Dedifferentiated amniotic fluid mesenchymal stem cell (primary cell): ENCODE measurements at regions not wholly inside any gene's neighbourhood (a gene's known extent, or its start where the extent isn't known, plus 50 kb on each side); places are given as distances from the start of the nearest gene placed in this dataset.
"Not testable (repeated sequence)": the region's sequence is repeated elsewhere in the genome, so short reads cannot be mapped to it uniquely, and the experiment has no call there.

Experiments used
- DNase-seq: peaks from one replicate; pipeline ENCODE4 v3.0.0-alpha.2; 2016; ENCODE audit errors: extremely low spot score

DNA sequence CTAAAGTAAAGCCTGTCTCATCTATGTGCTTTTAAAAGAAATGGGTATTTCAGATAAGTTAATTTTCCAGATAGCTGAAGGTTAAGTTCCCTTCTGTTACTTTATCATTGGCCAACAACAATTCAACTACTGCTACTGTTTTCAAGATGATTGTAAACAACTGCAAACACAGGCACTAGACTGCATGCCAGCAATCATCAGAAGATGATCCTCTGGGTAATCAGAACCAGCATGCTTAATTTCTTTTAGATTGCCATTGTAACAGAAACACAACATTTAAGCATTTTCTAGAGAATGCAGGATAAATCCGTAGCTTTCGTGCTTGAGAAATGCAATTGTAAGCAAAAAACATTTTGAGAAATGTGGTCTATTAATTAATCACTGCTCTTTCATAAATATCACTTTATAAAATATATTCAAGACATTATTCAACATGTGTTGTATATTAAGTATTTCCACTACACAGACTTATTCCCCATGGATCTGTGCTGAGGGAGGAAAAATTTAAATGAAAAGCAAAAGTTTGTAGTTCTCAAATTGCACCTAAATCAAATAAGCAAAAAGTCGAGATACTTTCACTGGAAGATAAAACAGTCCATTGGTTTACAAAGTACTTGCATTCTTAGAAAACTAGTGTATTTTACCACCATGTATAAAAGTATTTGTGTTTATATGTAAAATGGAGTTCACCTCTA, 133.7 kb downstream of the ATL2 start:
- DNase-seq = no peak

DNA sequence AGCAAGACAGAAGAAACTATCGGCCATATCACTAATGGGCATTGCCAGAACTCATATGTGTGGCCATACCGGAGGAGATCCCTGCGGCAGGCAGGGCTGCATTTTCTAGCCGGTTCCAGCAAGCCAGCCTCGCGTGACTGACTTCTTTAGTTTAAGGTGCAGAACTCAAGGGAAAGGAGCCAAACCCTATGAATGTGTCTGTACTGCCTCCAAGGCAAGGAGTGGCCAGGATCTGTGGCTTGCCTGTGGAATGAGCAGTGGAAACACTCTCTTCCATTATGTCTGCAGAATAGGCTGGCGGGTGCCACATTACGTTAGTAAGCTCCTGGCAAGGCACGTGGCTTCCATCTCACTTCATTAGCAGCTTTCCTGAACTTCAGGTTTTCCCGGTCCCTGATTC, 137.6 kb downstream of the ATL2 start:
- no peak for DNase-seq

DNA sequence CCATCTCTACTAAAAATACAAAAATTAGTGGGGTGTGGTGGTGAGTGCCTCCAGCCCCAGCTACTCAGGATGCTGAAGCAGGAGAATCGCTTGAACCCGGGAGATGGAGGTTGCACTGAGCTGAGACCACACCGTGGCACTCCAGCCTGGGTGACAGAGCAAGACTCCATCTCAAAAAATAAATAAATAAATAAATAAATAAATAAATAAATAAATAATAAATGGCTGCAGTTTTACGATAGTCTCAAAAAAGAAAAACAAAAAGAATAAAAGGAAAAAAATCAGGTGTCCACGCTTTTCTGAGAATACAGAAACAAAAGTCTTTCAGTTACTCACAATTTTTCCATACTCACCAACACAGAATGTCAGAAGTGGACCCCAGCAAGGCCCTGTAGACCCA, 138.4 kb downstream of the ATL2 start:
- not testable (repeated sequence) for DNase-seq

DNA sequence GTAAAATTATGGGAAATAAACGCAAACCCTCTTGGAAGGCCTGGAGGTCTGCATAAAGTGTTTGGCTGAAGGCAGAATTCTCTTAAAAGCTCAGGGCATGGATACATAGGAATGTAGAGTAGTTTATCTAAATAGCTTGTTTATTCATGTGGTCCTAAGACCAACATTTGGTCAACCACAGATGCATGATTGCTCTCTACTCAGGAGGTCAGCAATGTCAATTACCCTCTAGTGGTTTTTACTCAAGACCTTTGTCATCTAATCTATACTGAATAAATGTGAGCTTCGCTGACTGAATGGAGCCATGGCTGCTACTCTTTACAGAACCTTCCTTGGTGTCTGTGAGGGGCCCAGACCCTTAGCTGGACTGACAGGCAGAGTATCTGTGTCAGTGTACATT, 139.8 kb downstream of the ATL2 start:
- no peak for DNase-seq

DNA sequence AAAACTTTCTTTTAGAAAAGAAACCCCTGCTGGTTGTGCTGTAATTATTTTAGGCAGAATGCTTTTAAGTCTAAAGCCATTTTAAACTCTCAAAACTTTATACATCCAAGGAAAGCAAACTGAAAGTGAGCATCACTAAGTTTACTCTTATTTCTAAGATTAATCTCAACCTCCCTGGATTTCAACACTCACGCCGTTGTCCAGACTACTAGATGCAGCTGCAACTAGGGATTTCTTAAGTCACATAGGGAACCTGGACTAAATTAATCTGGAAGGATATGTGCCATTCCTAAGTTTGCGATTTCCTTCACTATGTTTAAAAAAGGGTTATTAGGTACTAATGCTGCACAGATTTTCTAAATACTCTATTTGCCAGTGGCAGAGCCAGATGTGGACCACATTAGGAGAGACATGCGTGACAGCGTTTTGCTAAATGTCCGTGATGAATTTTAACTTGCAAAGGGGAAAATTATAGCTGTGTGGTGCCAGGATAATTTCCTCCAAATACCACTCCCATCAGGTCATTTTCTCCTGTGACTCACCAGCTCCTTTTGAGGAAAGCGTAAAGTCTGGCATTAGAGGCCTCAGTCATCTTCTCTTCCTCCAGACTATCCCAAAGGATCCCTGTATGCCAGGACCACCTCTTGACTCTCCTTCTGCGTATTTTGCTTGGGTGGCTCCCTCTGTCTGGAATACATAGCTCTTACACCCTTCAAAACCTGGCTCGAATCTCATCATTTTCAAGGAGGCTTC, 143.7 kb downstream of the ATL2 start:
- DNase-seq = peak; percentile 79

DNA sequence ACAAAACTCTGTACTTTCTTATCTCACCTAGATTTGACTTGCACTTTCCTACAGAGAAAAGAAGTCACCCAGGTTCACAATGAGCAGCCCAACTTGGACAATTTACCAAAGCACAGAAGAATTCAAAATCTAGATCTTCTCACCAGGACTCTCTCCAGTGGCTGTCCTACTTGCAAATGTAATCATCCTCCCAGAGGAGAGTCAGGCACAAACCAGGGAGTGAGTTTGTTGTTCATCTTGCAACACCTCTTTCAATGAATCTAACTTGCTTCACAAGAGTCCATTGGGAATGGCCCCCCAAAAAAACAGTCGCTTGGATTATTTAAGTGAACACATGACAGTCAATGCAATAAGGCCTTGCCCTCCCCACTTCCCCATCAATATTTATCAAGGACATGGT, 144.6 kb downstream of the ATL2 start:
- no peak for DNase-seq

DNA sequence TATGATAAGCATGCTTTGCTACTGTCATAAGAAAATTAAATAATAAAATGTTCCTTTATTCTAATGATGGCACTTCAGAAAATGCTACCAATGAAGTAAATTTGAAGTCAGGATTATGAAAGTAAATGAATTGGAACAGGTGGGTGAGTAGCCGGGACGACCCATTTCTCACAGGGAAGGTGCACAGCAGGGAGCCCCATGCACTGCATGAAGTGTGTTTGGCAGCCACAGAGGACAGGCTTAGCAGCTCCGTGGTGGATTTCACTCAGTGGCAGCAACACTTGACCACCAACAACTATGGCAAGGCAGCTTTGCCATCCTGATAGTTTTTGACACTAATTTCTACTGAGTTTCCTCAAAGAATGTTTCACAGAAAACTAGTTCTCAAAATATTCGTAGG, 146.3 kb downstream of the ATL2 start:
- DNase-seq = no peak

DNA sequence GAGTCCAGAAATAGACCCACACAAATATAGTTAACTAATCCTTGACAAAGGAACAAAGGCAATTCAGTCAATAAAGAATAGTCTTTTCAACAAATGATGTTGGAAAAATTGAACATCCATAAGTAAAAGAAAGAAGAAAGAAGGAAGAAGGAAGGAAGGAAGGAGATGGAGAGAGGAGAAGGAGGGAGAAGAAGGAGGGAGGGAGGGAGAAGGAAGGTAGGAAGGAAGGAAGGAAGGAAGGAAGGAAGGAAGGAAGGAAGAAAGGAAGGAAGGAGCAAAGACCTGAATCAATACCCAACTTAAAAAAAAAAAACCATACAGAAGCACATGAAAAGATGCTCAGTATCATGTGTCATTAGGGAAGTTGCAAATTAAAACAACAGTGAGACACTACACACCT, 148.3 kb downstream of the ATL2 start:
- DNase-seq = no peak

DNA sequence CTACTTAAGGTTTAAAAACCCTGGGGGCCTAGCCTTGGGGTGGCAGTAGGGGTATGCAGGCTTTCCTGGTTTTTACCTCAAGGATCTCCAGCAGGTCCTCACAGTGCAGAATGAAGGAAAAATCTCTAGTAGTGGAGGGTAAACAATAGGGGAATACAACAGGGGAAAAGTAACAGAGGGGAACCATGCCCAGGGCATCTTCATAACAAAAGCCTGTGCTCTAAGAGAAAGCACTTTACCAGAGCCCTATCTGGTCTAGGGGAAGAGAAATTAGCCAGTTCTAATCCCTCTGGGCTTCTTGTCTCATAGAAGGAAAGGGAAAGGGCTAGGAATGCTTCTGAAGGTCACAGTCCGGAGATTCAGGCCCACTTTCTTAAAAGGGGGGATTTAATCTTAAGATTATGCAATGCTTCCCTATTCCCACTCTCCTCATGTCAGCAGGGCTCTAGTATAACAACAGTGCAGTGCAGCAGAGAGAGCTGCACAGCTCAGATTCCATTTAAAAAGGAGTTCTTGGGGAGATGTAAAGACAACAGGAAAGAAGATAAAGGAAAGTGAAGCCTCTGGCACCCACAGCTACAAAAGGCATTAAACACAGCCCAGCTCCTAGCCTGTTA, 149.0 kb upstream of the CYP1B1 start:
- no peak for DNase-seq

DNA sequence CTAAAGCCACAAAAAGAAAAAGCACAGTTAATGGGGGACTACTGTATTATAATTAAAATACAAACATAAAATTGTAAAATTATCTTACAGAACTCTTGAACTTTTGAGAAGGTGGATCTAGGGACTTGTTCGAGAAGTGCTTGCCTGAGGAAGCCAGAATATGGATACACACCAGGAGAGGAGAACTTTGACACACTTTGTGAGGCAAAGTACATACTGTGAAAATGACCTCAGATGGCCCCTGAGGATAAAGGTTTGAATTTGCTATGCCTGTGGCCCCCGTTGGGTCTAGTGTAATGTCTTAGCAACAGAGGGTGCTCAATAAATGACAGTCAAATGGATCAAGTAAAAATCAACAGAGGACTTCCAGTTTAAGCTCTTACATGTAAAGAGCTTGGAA, 148.2 kb upstream of the CYP1B1 start:
- no peak for DNase-seq

DNA sequence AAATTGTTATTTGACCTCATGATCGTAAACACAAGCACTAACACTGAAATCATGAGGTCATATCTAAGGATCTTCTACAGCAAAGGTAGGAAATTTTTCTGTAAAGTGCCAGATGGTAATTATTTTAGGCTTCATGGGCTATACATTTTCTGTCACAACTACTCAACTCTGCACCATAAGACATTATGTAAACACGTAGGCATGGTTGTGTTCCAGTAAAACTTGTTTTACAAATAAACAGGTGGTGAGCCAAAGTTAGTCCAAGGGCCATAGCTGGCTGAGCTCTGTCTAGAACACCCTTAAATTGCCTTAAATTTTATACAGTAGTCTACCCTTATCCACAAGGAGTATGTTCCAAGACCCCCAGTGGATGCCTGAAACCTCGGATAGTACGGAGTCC, 147.3 kb upstream of the CYP1B1 start:
- no peak for DNase-seq

DNA sequence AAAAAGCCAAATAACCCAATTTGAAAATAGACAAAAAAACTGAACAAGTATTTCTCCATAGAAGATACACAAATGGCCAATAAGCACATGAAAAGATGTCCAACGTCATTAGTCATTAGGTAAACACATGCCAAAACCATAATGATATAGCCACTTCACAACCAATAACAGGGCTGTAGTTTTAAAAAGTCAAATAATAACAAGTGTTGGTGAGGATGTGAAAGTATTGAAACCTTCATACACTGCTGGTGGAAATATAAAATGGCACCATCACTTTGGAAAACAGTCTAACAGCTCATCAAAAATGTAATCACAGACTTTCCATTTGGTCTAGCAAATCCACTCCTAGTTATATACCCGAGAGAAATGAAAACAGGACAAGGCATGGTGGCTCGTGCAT, 144.2 kb upstream of the CYP1B1 start:
- DNase-seq = no peak

DNA sequence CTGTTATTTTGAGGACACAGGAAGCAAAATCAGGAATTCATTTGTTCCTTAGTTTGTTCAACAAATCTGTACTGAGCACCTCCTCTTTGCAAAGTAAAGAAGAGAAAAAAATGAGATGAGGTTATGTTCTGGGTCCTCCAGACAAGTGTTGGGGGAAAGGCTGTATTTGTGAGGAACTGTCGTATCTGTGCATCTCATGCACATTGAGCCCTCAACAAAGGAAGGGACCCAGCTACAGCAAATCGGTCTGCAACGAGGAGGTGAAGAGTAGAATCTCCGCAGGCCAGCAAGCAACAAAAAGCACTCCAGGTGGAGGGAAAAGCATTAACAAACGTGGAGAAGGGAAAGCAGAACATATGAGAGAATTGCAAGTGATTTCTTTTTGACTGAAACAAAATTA, 143.0 kb upstream of the CYP1B1 start:
- DNase-seq = no peak

DNA sequence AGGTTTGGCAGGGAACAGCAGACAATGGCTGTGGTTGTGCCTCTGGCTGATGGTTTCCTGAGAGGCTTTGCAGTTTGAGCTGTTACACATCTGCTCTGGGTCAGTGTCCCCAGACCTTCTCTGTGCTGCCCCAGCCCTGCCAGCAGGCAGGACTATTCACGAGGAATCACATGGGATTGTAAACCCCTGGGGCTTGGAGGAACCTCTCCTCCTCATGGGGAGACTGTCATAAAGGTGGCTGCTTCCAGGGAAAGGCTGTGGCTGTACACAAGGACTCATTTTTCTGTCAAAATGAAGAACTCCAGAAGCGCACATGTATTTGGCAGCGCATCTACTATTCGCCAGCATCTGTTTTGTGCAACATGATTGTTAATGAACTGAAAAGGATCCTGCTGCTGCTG, 142.6 kb upstream of the CYP1B1 start:
- DNase-seq = no peak

DNA sequence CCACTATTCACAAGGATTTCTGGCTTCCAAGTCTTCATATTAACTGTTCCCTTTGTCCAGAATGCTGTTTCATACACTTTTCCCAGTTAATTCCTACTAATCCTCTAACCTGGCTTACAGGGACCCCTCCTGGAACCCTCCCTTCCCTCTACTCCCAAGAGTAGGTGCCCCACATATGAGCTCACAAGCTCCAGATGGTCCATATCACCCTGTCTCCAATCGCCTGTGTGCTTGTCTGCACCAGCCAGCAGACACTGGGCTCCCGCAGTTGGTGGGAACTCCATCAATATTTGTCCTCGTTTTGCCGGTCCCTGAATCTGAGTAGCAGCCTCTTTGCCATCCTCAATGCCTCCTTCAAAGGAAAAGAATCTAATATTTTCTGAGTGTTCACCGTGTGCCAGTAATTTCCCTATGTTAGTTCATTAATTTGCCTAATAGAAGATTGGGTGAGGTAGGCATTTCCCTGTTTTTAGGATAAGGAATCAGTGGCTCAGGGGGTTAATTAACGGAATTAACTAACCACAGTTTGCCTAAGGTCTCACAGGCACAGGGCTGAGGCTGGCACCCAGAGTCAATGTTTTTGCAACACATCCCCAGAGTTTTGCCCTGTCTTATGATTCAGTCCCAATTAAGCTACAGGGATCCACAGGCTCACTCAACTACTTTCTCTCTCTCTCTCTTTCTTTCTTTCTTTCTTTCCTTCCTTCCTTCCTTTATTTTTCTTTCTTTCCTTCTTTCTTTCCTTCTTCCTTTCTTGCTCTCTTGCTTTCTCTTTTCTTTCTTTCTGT, 141.6 kb upstream of the CYP1B1 start:
- DNase-seq = no peak

DNA sequence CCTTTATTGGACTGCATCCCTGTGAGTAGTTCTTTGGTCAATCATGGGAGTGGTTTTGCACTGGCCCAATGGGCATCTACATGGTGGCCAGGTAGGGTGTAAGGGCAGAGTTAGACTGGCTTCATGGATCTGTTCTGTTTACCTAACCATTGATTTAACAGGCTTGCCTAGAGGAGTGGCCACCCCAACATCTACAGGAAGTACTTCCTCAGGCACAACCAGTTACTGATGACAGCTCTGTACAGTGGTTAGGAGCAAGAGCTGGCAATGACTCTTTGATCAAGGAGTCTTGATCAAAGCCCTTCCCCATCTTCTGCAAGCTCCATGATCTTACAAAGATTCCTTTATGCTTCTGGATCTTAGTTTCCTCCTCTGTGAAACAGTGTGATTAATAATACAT, 140.9 kb upstream of the CYP1B1 start:
- no peak for DNase-seq

DNA sequence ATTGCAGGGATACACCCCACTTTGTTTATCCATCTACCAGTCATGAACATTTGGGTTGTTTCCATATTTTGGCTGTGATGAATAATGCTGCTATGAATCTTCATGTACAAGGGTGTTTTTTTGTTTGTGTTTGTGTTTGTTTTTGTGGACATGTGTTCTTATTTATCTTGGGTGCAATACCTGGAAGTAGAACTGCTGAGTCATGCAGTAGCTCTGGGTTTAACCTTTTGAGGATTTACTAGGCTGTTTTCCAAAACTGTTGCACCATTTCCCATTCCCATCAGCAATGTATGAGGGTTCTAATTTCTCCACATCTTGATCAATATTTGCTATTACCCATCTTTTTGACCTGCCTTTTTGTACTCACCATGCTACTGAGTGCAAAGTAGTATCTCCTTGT, 140.0 kb upstream of the CYP1B1 start:
- peak; percentile 54 for DNase-seq

DNA sequence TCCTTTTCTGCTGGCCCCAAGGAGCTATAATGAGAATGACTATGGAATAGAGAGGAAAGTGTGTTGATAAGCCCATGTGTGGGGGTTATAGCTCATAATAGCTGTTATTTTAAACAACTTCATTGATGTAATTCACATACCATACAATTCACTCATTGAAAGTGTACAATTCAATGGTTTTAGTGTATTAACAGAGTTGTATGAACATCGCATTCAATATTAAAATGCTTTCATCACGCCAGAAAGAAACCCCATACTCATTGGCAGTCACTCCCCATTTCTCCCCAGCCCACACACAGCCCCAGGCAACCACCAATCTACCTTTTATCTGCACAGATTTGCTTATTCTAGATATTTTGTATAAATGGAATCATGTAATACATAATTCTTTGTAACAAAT, 139.6 kb upstream of the CYP1B1 start:
- no peak for DNase-seq

DNA sequence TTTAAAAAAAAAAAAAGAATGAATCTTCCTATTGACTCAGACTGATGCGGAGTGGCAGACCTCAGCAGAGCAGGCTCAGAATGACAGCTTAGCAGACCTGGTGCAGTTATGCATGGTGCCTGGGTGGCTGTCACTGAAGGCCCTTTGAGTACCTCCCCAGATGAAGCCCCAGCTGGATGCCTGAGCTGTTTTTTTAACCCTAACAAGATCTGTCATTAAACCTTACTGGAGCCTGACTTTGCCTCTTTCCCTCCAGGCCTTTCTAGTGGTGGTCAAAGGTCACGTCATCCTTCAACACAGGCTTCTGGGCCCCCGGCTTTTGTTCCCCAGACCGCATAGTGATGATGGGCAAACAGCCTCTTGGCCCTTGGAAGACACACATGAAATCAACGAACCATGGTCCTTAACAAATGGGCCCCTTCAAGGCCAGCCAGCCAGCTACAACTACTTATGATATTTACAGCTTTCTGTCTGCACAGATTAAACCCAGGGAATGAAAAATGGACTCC, 138.3 kb upstream of the CYP1B1 start:
- DNase-seq = no peak

DNA sequence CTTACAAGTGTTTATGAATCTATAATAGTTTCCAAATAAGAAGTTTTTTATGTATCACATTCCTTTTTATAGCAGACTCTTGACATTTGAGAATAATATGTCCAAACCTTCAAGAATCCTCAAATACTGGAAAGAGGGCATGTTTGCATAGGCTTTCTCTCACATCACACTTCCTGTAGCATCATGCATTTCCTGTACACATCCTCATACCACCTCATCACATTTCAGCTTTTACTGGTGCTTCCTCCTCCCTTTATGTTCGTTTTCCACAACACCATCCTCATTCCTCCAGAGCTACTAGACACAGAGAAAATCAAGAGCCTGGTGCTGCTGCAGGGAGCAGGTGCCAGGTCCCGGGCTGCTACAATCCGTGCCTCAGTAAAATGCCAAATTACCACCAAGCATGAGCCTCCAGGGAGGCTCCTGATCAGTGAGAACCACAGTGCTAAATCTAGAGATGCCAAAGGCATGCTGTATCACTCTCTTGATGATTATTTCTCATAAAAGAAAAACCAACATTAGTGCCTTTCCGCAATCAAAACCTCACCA, 137.7 kb upstream of the CYP1B1 start:
- DNase-seq = no peak

DNA sequence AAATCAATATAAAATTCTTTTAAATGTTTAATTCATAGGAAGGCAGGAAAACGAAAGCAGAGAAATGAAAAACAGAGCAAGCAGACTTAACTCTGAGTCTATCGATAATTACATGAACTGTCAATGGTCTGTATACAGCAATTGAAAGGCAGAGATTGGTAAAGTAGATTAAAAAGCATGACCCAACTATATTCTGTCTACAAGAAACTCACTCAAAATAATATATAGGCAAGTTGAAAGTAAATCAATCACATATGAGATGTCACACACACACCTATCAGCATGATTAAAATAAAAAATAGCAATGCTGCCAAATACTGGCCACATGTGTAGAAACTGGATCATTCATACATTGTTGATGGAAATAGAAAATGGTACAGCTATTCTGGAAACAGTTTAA, 136.4 kb upstream of the CYP1B1 start:
- no peak for DNase-seq

DNA sequence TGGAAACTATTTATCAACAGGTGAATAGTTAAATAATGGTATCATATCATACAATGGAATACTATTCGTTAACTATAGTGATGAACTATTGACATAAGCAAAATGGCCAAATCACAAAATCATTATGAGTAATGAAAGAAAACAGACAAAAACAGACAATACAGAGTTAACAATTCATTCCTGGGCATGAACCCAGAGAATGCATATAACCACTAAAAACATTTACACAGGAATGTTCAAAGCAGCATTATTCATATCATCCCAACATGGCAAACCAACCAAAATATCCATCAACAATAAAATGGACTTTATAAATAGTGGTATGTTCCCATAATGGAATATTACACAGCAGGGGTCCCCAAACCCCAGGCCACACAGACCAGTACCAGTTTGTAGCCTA, 131.2 kb upstream of the CYP1B1 start:
- no peak for DNase-seq
